ENCODE measurements at regions not wholly inside any gene's neighbourhood (a gene's known extent, or its start where the extent isn't known, plus 50 kb on each side); places are given as distances from the start of the nearest gene placed in this dataset.
A peak's percentile ranks its signal among the peaks of the same experiment; 100 is the strongest.
"Not testable (repeated sequence)": the region's sequence is repeated elsewhere in the genome, so short reads cannot be mapped to it uniquely, and the experiment has no call there.

DNA sequence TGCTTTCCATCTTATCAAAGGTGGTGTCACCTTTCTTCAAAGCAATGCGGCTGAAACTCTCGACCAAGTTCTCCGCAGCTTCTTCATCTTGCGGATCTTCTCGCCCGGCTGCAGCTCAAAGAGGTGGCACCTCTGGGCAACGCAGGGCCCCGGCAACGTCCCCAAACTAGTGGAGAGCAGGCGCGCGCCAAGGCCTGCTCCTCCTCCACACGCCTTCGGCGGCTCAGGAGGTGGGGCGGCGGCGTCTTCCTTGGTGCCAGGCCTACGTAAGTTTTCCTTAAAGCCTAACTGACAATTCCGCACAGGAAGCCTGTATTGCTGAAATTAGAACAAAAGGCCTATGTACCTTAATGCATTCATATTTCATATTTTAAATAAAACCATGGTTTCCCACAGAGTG, 112.0 kb downstream of the TMX1 start:
- no peak for DNase-seq

DNA sequence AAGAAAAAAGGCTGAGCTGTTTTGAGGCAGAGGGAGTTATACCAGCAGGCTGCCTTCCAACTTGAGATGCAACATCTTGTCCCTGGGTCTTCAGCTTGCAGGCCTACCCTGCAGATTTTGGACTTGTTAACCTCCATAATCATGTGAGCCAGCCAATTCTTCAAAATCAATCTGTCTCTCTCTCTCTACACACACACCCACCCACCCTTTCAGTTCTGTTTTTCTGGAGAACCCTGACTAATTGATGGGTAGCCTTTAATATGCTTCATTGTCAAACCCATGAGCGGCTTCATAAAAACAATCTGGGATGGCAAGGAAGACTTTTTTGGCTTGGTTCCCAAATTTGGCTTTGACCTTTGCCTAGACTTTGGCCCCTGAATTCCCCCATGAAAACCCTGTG, 113.9 kb downstream of the TMX1 start:
- no peak for DNase-seq

DNA sequence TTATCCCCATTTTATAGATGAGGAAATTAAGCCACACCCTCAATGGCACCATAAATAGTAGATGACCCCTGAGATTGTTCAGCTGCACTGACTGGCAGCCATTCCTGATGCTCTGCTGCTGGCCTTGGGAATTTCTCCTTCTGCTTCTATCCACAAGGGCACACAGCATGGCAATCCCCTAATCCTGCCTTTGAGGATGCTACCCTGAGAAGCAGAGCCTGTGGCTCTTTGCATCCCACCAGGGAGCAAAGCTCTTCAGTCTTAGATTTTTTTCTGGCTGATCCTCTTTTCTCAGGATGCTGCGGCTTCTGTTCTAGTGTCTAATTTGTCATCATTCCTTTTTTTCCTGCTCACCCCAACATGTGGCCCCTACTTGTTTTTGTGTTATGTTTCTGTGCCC, 114.8 kb downstream of the TMX1 start:
- DNase-seq, result no peak

DNA sequence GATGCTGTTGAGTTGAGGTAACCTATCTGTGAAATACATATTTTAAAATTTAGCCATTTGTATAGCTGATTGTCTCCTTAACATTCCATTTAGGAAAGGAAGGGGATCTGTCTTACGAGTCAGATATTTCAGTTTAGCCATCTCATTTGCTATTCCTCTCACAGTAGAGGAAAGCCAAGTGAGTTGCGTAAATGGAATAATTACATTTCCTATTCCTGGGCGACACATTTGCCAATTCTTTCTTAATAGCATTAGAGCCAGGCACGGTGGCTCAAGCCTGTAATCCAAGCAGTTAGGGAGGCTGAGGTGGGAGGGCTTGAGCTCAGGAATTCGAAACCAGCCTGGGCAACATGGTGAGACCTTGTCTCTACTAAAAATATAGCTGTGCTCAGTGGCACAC, 116.3 kb downstream of the TMX1 start:
- DNase-seq, result peak; percentile 2

DNA sequence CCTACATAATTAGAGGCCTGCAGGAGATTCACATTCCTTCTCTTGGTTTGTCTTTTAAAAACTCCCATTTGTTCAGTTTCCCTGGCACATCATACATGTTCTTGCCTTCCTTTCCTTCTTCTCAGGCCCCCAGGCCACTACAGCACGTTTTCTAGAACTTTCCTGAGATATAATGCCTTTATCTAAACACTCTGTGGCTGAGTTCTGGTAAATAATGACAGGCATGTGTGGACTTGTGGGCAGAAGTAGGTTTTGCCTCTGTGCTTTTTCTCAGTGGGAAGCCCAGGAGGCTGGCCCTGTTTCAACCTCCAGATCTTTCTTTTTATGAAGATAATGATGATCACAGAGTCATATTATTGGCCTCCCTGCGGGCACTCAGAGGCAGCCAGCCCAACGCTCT, 117.2 kb downstream of the TMX1 start:
- DNase-seq, result no peak

DNA sequence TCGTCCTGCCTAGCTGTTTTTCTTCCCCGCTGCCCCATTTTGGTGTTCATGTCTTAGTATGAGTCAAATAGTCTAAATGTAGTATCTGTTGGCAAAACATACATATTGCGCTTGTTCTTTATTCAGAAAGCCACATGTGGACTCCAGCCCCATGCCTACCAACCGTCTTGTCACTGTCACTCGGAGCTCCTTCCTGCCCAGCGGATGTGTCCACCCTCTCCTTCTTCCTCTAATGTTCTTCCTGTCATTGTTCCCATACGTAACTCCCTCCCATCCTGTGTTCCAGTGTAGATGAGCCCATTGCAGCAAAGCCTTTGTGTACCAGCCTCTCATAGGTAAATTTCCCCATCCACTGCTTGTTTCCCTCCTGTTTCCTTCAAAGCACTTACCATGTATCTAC, 120.5 kb downstream of the TMX1 start:
- DNase-seq, result no peak

DNA sequence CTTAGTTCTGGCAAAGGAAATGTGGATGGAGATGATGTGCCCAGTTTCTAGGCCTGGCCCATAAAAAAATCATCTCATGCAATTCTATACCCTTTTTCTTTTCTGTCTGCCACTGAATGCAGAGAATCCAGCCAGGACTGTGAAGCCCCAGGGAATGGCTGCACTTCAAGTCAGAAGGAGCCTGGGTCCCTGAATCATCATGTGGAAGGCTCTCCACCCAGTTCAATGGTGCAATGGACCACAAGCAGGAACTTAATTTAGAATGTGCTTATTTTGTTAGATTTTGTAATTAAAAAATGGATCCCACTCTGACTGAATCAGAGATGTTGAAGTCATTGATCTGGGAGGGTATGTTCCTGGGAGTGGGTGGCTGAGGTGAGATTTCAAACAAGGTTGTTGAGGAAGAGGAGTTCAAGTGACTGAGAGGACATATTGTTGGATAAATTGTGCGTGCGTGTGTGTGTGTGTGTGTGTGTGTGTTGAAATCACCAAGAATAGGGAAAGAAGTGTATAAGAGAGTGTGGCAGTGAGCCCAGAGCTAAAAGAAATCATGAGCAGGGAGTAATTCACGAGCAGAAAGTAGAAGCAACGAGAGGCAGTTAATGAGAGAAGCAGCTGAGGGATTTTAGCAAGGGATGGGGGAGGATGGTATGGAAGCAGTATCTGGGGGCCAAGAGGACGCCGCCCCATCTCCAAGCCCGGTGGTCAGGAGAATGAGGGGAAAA, 125.4 kb downstream of the TMX1 start:
- DNase-seq, result no peak

DNA sequence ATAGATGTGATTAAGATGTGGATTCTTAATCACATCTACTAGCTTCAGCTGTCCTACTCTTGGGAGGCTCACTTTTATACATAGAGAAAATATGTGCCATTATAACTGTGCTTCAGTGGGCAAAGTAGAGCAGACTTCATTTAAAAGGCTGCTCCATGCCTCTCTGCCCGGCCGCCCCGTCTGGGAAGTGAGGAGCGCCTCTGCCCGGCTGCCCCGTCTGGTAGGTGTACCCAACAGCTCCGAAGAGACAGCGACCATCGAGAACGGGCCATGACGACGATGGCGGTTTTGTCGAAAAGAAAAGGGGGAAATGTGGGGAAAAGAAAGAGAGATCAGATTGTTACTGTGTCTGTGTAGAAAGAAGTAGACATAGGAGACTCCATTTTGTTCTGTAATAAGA, 126.4 kb downstream of the TMX1 start:
- DNase-seq, result not testable (repeated sequence)

DNA sequence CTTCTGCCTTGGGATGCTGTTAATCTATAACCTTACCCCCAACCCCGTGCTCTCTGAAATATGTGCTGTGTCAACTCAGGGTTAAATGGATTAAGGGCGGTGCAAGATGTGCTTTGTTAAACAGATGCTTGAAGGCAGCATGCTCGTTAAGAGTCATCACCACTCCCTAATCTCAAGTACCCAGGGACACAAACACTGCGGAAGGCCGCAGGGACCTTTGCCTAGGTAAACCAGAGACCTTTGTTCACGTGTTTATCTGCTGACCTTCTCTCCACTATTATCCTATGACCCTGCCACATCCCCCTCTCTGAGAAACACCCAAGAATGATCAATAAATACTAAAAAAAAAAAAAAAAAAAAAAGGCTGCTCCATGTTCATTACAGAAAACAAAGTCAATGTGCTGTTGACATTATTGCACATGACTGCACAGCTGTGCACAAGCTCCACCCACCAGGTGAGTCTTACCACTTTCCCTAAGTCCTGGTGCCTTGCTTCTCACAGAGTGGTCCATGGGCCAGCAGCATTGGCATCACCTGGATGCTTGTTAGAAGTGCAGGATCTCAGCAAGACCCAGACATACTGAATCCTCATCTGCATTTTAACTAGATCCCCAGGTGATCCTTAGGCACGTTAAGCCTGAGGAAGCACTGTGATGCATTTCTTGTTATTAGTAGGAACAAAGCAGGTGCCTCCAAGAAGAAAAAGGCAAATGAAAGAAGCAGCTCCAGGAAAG, 127.0 kb downstream of the TMX1 start:
- DNase-seq, result not testable (repeated sequence)

DNA sequence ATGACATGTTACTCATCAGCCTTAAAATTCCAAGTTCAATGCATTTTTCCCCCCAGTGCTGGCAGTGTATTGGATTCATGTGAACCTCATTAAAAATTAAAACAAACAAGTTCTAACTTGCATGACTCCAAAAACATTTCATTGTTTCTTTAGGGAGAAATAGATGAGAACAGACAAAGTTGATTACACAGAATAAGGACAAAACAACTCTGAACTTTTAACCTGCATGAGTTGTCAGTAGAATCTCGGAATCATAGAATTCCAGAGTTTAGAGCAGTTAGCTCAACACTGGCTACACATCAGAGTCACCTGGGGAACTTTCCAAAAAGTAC, 127.5 kb downstream of the TMX1 start:
- DNase-seq, result no peak

DNA sequence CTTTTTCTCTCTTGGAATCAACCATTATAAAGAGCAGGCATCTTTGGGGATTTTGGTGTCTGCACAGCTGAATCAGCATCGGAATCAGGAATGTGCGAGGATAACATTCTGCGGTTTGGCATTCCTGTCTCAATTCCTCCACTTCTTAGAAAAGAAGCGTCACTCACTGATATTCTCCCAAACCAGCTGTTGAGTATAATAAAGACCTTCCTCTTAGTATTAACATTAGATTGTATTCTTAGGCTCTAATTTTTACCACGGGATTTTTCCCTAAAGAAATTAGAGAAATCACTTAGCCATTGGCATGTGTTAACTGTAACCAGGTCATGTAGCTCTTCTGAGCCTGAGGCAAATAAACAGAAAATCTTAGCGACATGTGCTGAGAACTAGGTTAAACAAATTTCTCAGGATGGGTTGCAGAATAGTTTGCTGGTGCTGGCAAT, 128.7 kb downstream of the TMX1 start:
- DNase-seq, result no peak

DNA sequence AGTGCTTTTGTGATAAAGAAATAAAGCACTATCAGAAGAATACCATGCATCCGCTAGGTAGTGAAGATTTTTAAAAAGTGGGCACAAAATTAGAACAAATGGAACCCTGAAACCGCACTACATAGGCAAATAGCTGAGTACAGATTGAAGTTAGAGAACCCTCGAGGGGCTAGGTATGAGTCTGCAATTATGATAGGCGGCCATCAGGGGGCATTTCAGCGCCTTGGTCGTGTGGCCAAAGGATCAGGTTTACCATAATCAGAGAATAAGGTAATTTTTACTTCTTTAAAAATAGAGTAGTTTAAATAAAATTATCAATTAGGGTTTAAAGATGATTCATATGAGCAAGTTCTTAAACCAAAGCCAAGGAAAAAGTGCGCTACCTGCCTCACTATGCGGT, 129.8 kb downstream of the TMX1 start:
- DNase-seq, result no peak

DNA sequence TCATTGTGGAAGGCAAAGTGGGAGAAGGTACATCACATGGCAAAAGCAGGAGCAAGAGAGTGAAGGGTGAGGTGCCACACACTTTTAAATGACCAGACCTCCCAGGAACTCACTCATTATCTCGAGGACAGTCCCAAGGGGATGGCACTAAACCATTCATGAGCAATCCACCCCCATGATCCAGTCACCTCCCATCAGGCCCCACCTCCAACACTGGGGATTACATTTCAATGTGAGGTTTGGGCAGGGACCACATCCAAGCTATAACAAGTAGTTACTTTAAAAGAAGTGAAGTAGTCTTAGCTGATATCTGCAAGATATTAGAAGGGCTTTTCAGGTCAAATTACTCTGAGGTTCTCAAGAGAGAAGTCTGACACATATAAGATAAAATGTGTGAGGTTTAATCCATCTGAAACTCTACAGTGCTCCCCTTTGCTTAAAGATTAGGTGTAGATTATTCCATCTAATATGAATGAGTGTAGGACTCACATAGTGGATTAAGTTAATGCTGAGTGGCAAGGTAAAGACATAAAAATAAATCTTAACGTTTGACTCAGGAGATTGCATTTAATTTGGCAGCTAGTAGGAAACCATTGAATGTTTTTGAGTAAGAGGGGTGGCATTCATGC, 130.8 kb downstream of the TMX1 start:
- DNase-seq, result no peak

DNA sequence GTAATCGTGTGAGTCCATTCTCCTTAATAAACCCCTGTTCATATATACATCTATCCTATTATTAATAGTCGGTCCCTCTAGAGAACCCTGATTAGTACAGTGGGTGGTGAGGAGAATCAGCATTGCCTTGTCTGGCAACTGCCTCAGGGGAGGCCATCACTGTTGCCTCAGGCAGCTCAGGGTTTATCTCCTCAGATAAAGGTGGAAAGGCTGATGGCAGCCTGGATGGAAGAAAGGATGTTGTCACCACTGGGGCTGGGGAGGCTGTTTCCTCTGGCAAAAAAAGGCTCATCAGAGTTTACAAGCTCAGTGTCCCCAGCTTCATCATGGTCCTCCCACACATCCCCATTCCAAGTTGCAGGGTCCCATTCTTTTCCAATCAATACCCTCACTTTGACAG, 137.1 kb downstream of the TMX1 start:
- DNase-seq, result not testable (repeated sequence)

DNA sequence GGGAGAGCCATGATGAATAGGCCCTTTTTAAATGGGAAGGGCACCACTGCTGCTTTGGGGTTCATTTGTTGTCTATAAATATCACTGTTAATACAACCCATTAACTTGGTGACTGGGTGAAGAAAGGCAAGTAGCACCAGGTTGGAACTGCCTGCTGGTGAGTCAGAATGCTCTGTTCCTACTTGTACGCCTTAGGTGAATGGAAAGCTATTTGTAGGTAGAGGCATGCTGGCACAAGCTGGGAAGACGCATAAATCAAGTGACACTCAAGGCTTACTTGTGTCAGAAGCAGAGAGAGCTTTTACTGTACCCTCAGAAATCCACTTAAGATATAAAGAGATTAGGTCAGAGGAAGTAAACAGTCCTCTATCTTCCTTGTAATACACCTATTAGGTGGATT, 142.5 kb downstream of the TMX1 start:
- DNase-seq, result no peak

DNA sequence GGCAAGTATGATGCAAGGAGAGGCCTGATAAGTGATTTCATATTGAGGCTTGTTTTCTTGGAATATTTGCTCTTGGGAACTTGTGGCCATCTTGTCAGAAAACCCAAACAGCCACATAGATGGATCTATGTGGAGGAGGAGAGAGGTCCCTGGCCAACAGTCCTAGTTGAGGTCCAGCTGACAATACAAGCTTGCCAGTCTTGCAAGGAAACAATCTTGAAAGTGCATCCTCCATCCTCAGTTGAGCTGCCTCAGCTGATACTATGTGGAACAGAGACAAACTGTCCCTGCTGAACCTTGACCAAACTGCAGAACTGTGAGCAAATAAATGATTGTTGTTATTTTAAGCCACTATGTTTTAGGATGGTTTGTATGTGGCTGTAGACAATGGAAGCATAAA, 146.4 kb downstream of the TMX1 start:
- no peak for DNase-seq

DNA sequence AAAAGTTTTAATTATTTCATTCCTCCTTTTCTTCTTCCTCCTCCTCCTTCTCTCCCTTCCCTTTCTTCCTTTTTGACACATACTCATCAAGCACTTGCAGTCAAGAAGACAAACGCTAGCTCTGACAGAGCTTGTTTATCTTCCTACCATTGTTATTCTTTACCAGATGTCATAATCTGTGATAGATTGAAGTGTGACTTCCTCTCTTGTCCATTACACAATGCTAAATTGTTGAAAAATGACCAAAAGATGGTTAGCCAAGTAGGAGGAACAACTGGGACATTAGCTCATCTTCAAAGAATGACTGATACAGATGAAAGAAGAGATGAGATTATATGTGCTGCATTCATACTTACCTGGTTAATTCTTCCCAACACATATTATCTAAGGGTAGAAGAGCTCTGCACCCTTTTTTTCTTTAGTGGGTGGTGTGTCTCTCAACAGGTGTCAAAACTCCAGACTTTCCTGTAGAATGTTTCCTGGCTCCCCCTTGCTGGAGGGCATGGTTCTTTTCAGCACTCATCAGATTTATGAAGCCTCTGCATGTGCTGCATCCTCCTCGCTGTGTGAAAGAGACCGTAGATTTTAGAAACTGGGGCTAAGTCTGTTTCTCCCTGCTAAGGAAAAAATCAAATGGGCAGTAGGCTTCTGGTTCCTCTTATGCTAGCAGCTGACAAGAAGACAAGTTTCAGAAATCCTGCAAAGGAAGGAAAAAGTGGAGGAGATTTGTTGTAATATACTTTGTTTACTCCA, 147.1 kb downstream of the TMX1 start:
- DNase-seq, result no peak

DNA sequence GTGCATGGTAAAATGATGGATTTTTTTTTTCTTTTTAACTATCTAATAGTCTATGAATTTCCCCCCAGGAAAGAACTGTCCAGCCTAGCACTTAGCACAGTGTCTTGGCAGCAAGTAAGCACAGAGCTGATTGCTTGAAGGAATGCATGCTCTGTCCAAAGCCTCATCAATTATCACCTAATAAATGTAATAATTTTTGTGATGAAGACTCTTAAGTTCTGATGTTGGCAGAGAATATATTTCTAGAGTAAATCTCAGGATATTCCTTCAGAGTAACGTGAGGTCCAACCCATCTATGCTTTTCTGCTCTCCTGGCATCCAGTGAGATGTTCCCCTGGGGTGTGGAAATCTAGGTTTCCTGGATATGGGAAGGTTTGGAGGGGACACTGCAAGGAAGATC, 152.4 kb downstream of the TMX1 start:
- no peak for DNase-seq

DNA sequence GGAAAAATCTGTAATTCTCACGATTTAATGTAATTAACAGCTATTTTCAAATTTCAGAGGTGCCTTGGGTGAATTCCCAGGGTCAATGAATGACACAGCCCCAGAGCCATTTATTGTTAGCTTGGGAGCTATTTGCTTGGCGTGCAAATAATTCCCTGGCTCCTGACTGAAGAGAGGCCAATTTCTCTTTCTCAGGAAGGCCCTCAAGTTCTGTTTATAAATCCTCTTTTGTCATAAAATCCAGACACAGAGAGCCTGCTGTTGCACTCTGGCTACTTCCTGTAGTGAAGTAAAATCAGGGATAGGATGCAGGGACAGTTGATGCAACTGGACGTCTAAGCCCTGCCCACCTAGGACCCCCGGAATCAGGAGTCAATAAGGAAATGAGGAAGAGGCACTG, 154.3 kb downstream of the TMX1 start:
- DNase-seq, result peak; percentile 12

DNA sequence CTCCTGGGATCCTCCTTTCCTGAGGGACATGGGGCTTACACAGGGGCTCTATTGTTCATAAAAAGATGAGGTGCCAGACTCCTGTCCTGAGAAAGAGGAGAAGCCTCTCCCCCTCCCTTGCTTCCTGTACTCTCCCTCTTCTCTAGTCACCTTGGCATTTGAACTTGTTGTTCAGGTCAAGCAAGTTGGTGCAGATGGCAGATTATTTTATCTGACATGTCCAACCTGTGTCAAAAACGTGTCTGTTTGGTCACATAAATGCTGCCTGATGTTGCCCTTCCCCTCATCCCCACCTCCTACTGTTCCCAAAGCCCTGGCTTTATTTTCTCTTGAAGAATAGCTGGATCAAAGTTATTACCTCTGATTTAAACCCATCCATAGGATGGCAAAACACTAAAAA, 154.8 kb downstream of the TMX1 start:
- no peak for DNase-seq

DNA sequence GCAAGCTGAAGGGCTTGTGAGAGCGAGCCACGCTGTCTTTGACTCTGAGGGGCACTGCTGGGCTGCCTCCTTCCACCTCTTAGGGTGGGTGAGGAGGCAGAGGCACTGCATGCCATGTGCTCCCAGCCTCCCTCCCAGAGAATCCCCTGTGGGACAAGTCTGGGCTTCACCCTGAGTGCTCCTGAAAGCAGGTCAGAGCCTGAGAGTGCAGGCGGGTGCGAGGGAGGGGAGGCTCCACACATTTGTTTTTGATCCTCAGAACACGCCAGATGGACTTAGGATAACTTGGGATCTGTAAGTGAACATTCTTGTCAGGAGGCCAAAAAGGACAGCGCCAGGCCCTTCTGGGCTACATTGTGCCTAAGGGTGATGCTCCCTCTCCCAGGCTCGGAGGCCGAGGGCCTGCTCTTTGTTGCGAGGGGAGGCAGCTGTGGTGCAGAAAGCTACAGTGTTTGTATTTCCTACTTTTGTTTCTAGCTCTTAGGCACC, 155.4 kb downstream of the TMX1 start:
- DNase-seq, result peak; percentile 2

DNA sequence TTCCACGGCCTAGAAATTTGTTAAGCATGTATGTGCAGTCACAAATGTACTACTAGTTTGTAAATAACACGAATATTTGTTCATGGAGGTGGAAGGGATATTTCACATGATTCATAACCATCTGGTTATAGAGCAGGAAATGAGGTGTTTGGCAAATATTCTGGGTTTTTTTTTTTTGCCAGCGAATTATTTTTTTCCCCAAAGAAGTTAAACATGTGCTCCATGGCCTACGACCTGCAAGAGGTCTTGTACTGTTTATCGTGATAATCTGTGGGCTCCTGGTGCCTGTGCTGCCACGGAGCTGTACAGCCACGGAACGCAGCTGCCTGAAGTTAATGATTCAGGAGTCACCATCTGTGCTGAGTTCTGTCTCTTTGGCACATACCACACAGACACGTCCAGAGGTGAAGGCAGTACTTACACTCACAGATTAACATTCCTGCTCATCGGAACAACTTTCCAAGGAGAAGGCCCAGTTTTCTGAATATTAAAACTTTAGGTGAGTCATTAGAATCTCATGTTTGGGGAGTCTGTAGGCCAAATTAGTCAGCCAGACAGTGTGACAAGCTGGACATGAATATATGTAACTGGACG, 156.3 kb downstream of the TMX1 start:
- DNase-seq, result no peak

DNA sequence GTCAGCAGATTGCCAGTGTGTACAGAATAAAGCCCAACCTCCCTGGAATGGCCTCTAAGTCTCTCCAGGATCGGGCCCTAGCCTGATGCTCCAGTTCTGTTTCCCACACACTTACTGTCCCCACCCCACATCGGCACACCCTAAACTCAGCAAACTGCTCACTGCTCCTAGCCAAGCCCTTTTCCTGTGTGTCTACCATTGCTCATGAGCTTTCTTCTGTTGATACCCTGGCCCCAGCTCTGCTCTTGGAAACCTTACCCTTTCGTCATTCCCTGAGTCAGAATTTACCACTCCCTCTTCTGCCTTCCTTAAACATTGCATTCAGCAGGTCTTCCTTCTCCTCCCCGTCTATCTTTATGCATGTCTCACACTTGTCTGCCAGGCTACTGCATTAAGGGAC, 158.9 kb downstream of the TMX1 start:
- DNase-seq, result no peak
